Ishikawa (cell line): ENCODE measurements at regions not wholly inside any gene's neighbourhood (a gene's known extent, or its start where the extent isn't known, plus 50 kb on each side); places are given as distances from the start of the nearest gene placed in this dataset.

Experiments used
- CEBPB ChIP-seq: IDR thresholded peaks from 2 replicates; pipeline ENCODE4 v1.6.1; 2012
- CREB1 ChIP-seq: IDR thresholded peaks from 2 replicates; pipeline ENCODE4 v1.6.1; 2012; ENCODE audit warnings: low read depth
- EGR1 ChIP-seq: IDR thresholded peaks from 2 replicates; pipeline ENCODE4 v1.6.1; 2012
- EP300 ChIP-seq: IDR thresholded peaks from 2 replicates; pipeline ENCODE4 v1.6.1; 2012; ENCODE audit warnings: borderline replicate concordance
- FOXM1 ChIP-seq: IDR thresholded peaks from 2 replicates; pipeline ENCODE4 v1.6.1; 2012; ENCODE audit warnings: low read depth, borderline replicate concordance
- MAX ChIP-seq: IDR thresholded peaks from 2 replicates; pipeline ENCODE4 v1.6.1; 2012
- NFIC ChIP-seq: IDR thresholded peaks from 2 replicates; pipeline ENCODE4 v1.6.1; 2012
- RAD21 ChIP-seq: IDR thresholded peaks from 2 replicates; pipeline ENCODE4 v1.6.1; 2012; ENCODE audit warnings: low read depth
- REST ChIP-seq: IDR thresholded peaks from 2 replicates; pipeline ENCODE4 v1.6.1; 2012; ENCODE audit warnings: low read depth, mild to moderate bottlenecking
- TAF1 ChIP-seq: IDR thresholded peaks from 2 replicates; pipeline ENCODE4 v1.6.1; 2012; ENCODE audit warnings: low read depth, mild to moderate bottlenecking
- TCF12 ChIP-seq: IDR thresholded peaks from 2 replicates; pipeline ENCODE4 v1.6.1; 2012; ENCODE audit warnings: low read depth
- TEAD4 ChIP-seq: IDR thresholded peaks from 2 replicates; pipeline ENCODE4 v1.6.1; 2012
- USF1 ChIP-seq: IDR thresholded peaks from 2 replicates; pipeline ENCODE4 v1.6.1; 2012
- YY1 ChIP-seq: IDR thresholded peaks from 2 replicates; pipeline ENCODE4 v1.6.1; 2012; ENCODE audit warnings: low read depth
- ZBTB7A ChIP-seq: IDR thresholded peaks from 2 replicates; pipeline ENCODE4 v1.6.1; 2012; ENCODE audit warnings: low read depth

- TF ChIP-seq YY1 (no peak), TAF1 (no peak), CREB1 (no peak), MAX (no peak), CEBPB (no peak), REST (no peak), EGR1 (no peak), TEAD4 (no peak), EP300 (no peak), ZBTB7A (no peak), NFIC (no peak)
These were observed 133.2 kb upstream of the ITGB1 start for GRCh38 chr10:33091201-33091600.

- TF ChIP-seq RAD21 (no peak), USF1 (no peak), ZBTB7A (no peak), FOXM1 (no peak), MAX (no peak), YY1 (no peak), CREB1 (no peak), TCF12 (no peak), CEBPB (no peak), TAF1 (no peak), NFIC (no peak), EP300 (no peak), REST (no peak), TEAD4 (no peak), EGR1 (no peak)
These were observed 131.0 kb upstream of the ITGB1 start for GRCh38 chr10:33088990-33089389.

GRCh38 chr10:33087922-33088321 lies 129.9 kb upstream of the ITGB1 start:
- TF ChIP-seq TCF12 (no peak), YY1 (no peak), CEBPB (no peak), REST (no peak), TEAD4 (no peak), FOXM1 (no peak), CREB1 (no peak), TAF1 (no peak), ZBTB7A (no peak), EGR1 (no peak), NFIC (no peak), MAX (no peak)

- TF ChIP-seq TAF1 (no peak), NFIC (no peak), RAD21 (no peak), MAX (no peak), EGR1 (no peak), CEBPB (no peak), CREB1 (no peak), USF1 (no peak), YY1 (no peak), ZBTB7A (no peak)
These were observed 129.1 kb upstream of the ITGB1 start for GRCh38 chr10:33087152-33087551.

GRCh38 chr10:33086100-33086499 lies 128.1 kb upstream of the ITGB1 start:
- TF ChIP-seq EGR1, result no peak
- no peak for TF ChIP-seq REST
- no peak for TF ChIP-seq TCF12
- TF ChIP-seq CREB1, result no peak
- TF ChIP-seq ZBTB7A, result no peak
- no peak for TF ChIP-seq FOXM1
- no peak for TF ChIP-seq RAD21
- no peak for TF ChIP-seq USF1
- no peak for TF ChIP-seq CEBPB
- TF ChIP-seq TEAD4, result no peak
- no peak for TF ChIP-seq MAX
